Astrocyte of the cerebellum (primary cell): ENCODE measurements at regions not wholly inside any gene's neighbourhood (a gene's known extent, or its start where the extent isn't known, plus 50 kb on each side); places are given as distances from the start of the nearest gene placed in this dataset.

Source experiments
- DNase-seq: peaks from one replicate; pipeline ENCODE4 v3.0.0-alpha.2; 2011; ENCODE audit warnings: low read depth
- H3K4me3 ChIP-seq: 2 replicates; pipeline ENCODE4 v1.5.1; 2011; ENCODE audit warnings: mild to moderate bottlenecking, low read depth, low read length, moderate library complexity
- CTCF ChIP-seq: IDR thresholded peaks from 2 replicates; pipeline ENCODE4 v1.5.1; 2012; ENCODE audit warnings: low read length, low read depth, moderate library complexity, mild to moderate bottlenecking; ENCODE audit errors: missing control alignments
- in situ Hi-C: cut with HindIII; loops from 2 replicates; pipeline ENCODE4 v1.10.0; 2017; ENCODE audit warnings: low sequenced_read_pairs

- in situ Hi-C loops, result no loop called here
- H3K4me3 ChIP-seq, result no peak overlapping the region
- TF ChIP-seq CTCF, result no peak
- no peak for DNase-seq
These were observed 734.6 kb upstream of the SORCS1 start for GRCh38 chr10:107899075-107899474.

- no peak overlapping the region for H3K4me3 ChIP-seq
- in situ Hi-C loops, result no loop called here
- no peak for DNase-seq
- no peak for TF ChIP-seq CTCF
These were observed 733.9 kb upstream of the SORCS1 start for GRCh38 chr10:107898392-107898791.

- no peak overlapping the region for H3K4me3 ChIP-seq
- no peak for DNase-seq
- no peak for TF ChIP-seq CTCF
- in situ Hi-C loops, result no loop called here
These were observed 730.0 kb upstream of the SORCS1 start for GRCh38 chr10:107894516-107894915.

- DNase-seq, result no peak
- in situ Hi-C loops, result loop anchor here (5.0 kb wide), 1 partner anchor 33 kb away; no protein-coding TSS in a partner anchor
- no peak overlapping the region for H3K4me3 ChIP-seq
- TF ChIP-seq CTCF, result no peak
These were observed 724.6 kb upstream of the SORCS1 start for GRCh38 chr10:107889105-107889504.

GRCh38 chr10:107880185-107880584, 715.7 kb upstream of the SORCS1 start:
- no peak for DNase-seq
- in situ Hi-C loops, result no loop called here
- no peak overlapping the region for H3K4me3 ChIP-seq
- TF ChIP-seq CTCF, result no peak

- no peak for TF ChIP-seq CTCF
- no peak overlapping the region for H3K4me3 ChIP-seq
- in situ Hi-C loops, result no loop called here
- no peak for DNase-seq
These were observed 708.5 kb upstream of the SORCS1 start for GRCh38 chr10:107873007-107873406.

GRCh38 chr10:107865691-107866090, 701.2 kb upstream of the SORCS1 start:
- no peak for DNase-seq
- no peak overlapping the region for H3K4me3 ChIP-seq
- in situ Hi-C loops, result no loop called here
- no peak for TF ChIP-seq CTCF
